HG03469 (cell line): ENCODE measurements at regions not wholly inside any gene's neighbourhood (a gene's known extent, or its start where the extent isn't known, plus 50 kb on each side); places are given as distances from the start of the nearest gene placed in this dataset.
"Not testable (repeated sequence)": the region's sequence is repeated elsewhere in the genome, so short reads cannot be mapped to it uniquely, and the experiment has no call there.

Source experiments
- ATAC-seq: cut with Tn5 transposase; IDR thresholded peaks from one replicate; pipeline ENCODE4 v1.9.1; 2021; ENCODE audit warnings: mild to moderate bottlenecking, moderate library complexity, moderate number of reproducible peaks; ENCODE audit not compliant: unreplicated experiment

- ATAC-seq: no peak
Observed at GRCh38 chr12:88865537-88865936, 285.3 kb upstream of the KITLG start.

- no peak for ATAC-seq
Observed at GRCh38 chr12:88860851-88861250, 280.6 kb upstream of the KITLG start.

DNA sequence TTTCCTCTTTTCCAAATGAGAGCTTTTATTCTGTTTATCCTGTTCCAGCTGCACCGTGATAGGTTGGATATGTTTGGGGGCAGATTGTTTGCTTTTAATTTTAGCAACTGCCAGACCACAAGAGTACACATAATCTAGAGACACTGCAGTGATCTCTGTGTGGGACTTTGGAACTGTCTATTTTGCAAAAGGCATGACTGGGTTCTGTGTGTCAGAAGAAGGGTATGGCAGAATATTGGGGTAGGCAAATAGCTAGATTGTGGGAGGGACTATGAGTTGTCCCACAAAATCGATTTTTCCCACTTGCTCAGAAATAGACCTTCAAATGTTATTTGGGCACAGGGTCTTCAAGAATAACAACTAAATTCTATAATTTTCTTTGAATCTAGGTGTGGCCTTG, 275.9 kb upstream of the KITLG start:
- no peak for ATAC-seq

- no peak for ATAC-seq
Observed at GRCh38 chr12:88855301-88855700, 275.0 kb upstream of the KITLG start.

- no peak for ATAC-seq
Observed at GRCh38 chr12:88854260-88854659, 274.0 kb upstream of the KITLG start.

GRCh38 chr12:88847246-88847645, 267.0 kb upstream of the KITLG start:
- ATAC-seq: not testable (repeated sequence)

GRCh38 chr12:88844426-88844825, 264.2 kb upstream of the KITLG start:
- ATAC-seq: no peak

GRCh38 chr12:88842314-88842713, 262.0 kb upstream of the KITLG start:
- no peak for ATAC-seq

DNA sequence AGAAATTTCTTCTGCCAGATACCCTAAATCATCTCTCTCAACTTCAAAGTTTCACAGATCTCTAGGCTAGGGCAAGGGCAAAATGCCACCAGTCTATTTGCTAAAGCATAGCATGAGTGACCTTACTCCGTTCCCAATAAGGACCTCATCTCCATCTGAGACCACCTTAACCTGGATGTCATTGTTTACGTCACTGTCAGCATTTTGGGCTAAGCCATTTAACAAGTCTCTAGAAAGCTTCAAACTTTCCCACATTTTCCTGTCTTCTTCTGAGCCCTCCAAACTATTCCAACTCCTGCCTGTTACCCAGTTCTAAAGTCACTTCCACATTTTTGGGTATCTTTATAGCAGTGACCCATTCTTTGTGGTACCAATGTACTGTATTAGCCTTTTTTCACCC, 259.2 kb upstream of the KITLG start:
- ATAC-seq: no peak

- no peak for ATAC-seq
Observed at GRCh38 chr12:88836156-88836555, 255.9 kb upstream of the KITLG start.

DNA sequence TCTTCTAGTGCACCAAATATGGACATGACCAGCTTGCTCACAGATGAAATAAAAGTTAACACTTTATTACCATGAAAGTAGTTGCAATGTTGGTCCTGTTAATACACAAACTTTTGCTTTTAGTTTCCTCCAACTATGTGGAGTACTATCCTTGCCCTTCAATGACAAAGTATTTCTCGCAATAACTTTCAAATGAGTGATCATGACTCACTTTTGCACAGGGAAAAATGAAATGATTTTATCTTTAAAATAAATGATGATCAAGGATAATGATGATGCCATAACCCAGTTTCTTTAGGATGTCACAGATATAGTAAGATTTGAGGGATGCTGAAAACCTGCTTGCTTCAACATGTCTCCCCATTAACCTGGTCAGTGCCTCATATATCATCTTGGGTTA, 254.0 kb upstream of the KITLG start:
- ATAC-seq: no peak

DNA sequence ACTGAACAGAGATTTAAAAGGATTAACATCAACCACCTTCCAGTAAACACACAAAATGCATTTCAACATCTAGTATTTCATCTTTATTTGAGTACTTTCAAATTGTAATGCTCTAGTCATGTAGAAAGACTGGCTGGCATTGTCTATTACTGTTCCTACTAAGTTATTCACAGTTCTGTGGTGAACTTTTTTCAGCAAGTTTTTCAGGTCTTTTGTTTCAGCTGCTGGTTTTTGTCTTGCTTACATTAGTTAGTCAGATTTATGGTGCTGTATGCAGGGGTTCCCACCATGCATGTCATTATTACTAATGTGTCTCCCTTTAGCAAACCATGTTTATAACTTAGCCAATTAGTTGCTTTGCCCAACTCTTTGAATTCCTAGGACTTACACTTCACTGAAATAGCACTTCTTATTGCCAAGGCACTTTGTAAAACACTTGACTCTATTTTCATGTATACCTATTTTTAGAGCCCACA, 253.4 kb upstream of the KITLG start:
- no peak for ATAC-seq

- not testable (repeated sequence) for ATAC-seq
Observed at GRCh38 chr12:88828537-88828936, 248.3 kb upstream of the KITLG start.

DNA sequence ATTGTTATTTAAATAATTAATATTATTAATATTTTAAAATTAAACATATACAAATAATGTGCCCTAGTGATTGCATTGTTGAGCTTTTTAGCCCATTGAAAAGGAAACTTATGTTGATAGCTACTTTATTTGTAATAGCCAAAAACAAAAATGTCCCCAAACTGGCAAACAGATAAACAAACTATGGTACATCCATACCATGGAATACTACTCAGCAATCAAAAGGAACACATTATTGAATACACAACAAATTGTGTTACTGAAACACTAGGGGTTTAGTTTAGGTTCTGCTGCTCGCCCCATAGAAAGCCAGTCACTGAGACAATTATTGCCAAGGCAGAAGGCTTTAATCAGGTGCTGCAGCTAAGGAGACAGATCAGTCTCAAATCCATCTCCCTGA, 239.7 kb upstream of the KITLG start:
- ATAC-seq: no peak

- no peak for ATAC-seq
Observed at GRCh38 chr12:88816201-88816600, 235.9 kb upstream of the KITLG start.

DNA sequence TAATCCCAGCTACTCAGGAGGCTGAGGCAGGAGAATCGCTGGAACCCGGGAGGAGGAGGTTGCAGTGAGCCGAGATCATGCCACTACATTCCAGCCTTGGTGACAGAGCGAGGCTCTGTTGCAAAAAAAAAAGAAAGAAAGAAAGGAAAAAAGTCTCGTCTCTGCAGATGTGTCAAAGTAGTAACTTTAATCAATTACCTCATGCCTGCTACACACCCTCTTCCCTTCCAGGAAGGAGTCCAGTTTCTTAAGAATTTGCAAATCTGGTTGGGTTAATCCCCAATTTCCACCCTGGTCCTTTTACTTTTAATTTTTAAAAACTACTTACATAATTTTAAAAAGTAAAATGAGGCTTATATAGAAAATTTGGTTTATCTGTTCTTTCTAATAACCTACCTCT, 234.5 kb upstream of the KITLG start:
- ATAC-seq: no peak

DNA sequence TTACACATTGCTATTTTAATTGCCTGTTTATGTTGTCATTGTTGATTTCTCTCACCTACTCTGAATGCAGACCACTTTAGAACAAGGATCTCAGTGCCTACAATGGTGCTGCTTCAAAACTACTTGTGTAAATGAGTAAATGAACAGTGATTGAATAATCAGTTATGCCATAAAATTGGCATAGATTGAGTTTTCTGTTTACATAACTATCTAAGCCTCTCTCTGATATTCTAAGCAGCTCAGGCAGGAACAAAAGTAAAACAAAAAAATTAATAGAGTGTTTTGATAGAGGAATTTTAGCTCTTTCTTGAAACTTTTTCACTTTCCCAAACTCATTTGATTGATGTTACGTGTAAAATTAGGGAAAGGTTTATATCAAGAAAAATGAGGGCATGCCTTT, 232.3 kb upstream of the KITLG start:
- no peak for ATAC-seq

DNA sequence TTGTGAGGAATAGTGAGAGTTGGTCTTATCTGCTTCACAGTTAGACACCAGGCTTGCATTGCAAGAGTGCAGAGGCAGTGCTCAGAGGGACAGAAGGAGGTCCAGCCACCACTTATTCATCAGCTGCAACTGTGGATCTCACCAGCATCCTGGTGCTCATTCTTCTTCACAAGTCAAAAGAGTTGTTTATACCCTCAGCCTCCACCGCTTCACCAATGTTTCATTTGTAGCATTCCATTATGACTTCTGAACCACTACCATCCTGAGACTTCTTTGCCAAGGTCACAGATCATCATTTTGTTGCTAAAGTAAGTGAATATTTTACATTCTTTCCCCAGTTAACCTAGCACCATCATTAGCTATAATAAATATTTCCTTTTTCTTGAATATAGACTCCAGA, 230.5 kb upstream of the KITLG start:
- no peak for ATAC-seq

GRCh38 chr12:88809841-88810240, 229.6 kb upstream of the KITLG start:
- not testable (repeated sequence) for ATAC-seq

DNA sequence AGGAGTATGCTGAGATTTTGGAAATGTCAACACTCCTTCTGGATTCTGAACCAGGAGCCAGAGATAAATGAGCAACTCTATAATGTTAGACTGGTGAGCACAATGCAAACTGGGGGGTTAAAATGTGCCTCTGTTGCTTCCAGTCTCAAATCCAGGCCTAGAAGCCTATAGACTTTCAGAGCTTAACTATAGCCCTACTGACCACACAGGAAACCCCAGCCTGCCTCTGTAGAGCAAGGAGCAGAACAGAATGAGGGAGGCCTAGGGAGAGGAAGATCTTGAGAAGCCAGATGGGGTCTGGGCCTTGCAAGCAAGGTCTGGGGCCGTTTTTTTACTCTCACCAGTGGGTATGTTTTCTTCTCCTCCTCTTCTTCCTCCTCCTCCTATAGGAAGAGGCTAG, 225.4 kb upstream of the KITLG start:
- no peak for ATAC-seq

DNA sequence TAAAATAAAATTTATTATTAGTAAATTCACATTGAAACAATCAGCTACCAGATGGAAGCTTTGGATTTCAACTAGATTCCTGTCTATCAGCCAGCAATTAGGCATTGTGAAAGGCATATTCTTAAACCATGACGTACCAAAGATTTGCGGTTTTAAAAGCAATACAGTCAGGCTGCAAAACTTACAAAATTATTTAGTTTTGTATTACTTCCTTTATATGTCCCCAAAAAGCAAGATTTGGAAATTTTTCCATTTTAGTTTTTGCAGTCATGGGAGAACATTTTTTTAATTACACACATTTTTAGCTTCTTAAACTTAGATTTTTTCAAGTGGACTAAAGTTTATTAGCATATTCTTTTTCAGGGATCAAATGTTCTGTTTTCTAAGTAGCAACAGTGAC, 225.0 kb upstream of the KITLG start:
- no peak for ATAC-seq

DNA sequence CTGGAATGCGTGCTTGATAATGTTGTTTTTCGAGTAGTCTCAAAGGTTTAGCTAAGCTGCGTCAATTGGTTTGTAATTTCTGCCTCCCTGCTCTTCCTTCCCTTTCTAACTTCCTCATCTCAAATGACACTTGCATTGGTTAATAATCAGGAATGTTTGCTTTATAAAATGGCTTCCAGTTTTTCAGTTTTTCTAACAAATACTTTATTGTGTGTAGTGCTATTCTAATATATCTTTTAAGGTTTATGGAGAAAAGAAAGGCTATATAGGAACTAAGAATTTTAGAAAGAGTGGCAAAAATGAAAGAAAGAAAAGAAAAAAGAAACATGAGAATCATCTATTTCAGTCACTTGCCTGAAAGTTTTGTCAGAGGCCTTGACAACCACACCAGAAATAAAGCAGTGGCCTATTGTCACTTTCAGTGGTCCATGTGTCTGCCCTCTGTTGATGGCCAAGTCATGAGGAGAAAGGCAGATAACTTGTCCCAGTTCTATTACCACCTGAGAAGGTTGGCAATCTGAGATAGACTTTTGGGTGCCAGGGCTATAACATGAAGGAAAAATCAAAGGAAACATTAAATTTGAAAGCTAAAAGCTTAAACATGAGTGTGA, 221.9 kb upstream of the KITLG start:
- ATAC-seq: no peak
